SK-N-SH (cell line): ENCODE measurements at regions not wholly inside any gene's neighbourhood (a gene's known extent, or its start where the extent isn't known, plus 50 kb on each side); places are given as distances from the start of the nearest gene placed in this dataset.
"Not testable (repeated sequence)": the region's sequence is repeated elsewhere in the genome, so short reads cannot be mapped to it uniquely, and the experiment has no call there.

ENCODE experiments used
- CTCF ChIA-PET: fragments of 300-600, 350-600 bp; formaldehyde crosslinking; extraction: SDS; loops from one replicate; lab custom pipeline; 2021; lab: Yijun Ruan, JAX
- POLR2A ChIA-PET: fragments of 350-600 bp; sonication (Branson Sonifier 250); formaldehyde crosslinking; extraction: SDS; loops from one replicate; lab custom pipeline; 2020; ENCODE audit warnings: antibody characterized with exemption, inconsistent platforms; lab: Yijun Ruan, JAX
- DNase-seq: peaks from one replicate; pipeline ENCODE4 v3.0.0; 2012
- H2AFZ ChIP-seq: fragments of 200-600 bp; sonication (generic); 2 replicates; pipeline ENCODE4 v1.8.1; 2016; ENCODE audit warnings: antibody characterized with exemption, mild to moderate bottlenecking, low read depth
- H3F3A ChIP-seq: fragments of 200-600 bp; sonication (generic); replicated peaks from 2 replicates; pipeline ENCODE3; 2016; ENCODE audit warnings: antibody characterized with exemption, mild to moderate bottlenecking; ENCODE audit not compliant: insufficient read depth
- H3K27ac ChIP-seq, 2 experiments: fragments of 200-500 bp in 1 of 2; fragments of 200-600 bp in 1 of 2; sonication (Bioruptor generic) in 1 of 2; sonication (generic), shearing (Covaris generic) in 1 of 2; 2 replicates each; pipeline versions ENCODE4 v1.5.1 to v1.6.1; 2014 to 2016; ENCODE audit warnings: low read depth in 2 of 2, inconsistent platforms in 1 of 2, low read length in 1 of 2, mild to moderate bottlenecking in 1 of 2, mixed read lengths in 1 of 2
- H3K27me3 ChIP-seq: fragments of 200-600 bp; sonication (generic), shearing (Covaris generic); 2 replicates; pipeline ENCODE4 v1.6.1; 2016; ENCODE audit warnings: mixed run types; ENCODE audit not compliant: insufficient read depth
- H3K36me3 ChIP-seq, 2 experiments: fragments of 200-500 bp in 1 of 2; fragments of 200-600 bp in 1 of 2; sonication (Bioruptor generic) in 1 of 2; sonication (generic) in 1 of 2; replicated peaks in 1 of 2; 2 replicates each; pipeline versions ENCODE3 to v1.5.1; 2014 to 2016; ENCODE audit warnings: low read length in 1 of 2, mild to moderate bottlenecking in 1 of 2; ENCODE audit not compliant: insufficient read depth in 2 of 2, control insufficient read depth in 1 of 2
- H3K4me1 ChIP-seq, 2 experiments: fragments of 200-500 bp in 1 of 2; fragments of 200-600 bp in 1 of 2; sonication (Bioruptor generic) in 1 of 2; sonication (generic), shearing (Covaris generic) in 1 of 2; 2 replicates each; pipeline versions ENCODE4 v1.5.1 to v1.6.1; 2014 to 2016; ENCODE audit warnings: low read depth in 1 of 2, low read length in 1 of 2, mixed run types in 1 of 2; ENCODE audit not compliant: insufficient read depth in 2 of 2, control insufficient read depth in 1 of 2
- H3K4me2 ChIP-seq: fragments of 200-600 bp; sonication (generic), shearing (Covaris generic); 2 replicates; pipeline ENCODE4 v1.6.1; 2017; ENCODE audit warnings: mixed run types
- H3K4me3 ChIP-seq, 2 experiments: fragments of 200-500 bp in 1 of 2; fragments of 200-600 bp in 1 of 2; sonication (Bioruptor generic) in 1 of 2; sonication (generic), shearing (Covaris generic) in 1 of 2; 2 replicates each; pipeline versions ENCODE4 v1.5.1 to v1.8.1; 2014 to 2016; ENCODE audit warnings: low read depth in 2 of 2, inconsistent platforms in 1 of 2, low read length in 1 of 2, mild to moderate bottlenecking in 1 of 2, mixed read lengths in 1 of 2, moderate library complexity in 1 of 2
- H3K79me2 ChIP-seq: fragments of 200-600 bp; sonication (generic); 2 replicates; pipeline ENCODE4 v1.8.1; 2017; ENCODE audit warnings: mild to moderate bottlenecking; ENCODE audit not compliant: insufficient read depth
- H3K9ac ChIP-seq: fragments of 200-600 bp; sonication (generic); 2 replicates; pipeline ENCODE4 v1.6.1; 2017; ENCODE audit warnings: mixed run types
- H3K9me2 ChIP-seq: fragments of 200-600 bp; sonication (generic); 2 replicates; pipeline ENCODE4 v1.6.1; 2017; ENCODE audit warnings: mixed run types
- H3K9me3 ChIP-seq: fragments of 200-600 bp; sonication (generic); 2 replicates; pipeline ENCODE4 v1.6.1; 2017; ENCODE audit warnings: mixed run types, mild to moderate bottlenecking, moderate library complexity
- H4K20me1 ChIP-seq: fragments of 200-600 bp; sonication (generic); 2 replicates; pipeline ENCODE4 v1.6.1; 2017; ENCODE audit warnings: mild to moderate bottlenecking, mixed run types; ENCODE audit not compliant: insufficient read depth
- EZH2phosphoT487 ChIP-seq: fragments of 200-600 bp; sonication (generic); IDR thresholded peaks from 2 replicates; pipeline ENCODE4 v1.6.1; 2017; ENCODE audit warnings: low read depth, mixed run types, mild to moderate bottlenecking, antibody characterized with exemption, moderate library complexity, borderline replicate concordance
- FOSL2 ChIP-seq: IDR thresholded peaks from 2 replicates; pipeline ENCODE4 v1.4.0; 2012; ENCODE audit warnings: low read depth, mild to moderate bottlenecking, moderate library complexity, borderline replicate concordance
- GABPA ChIP-seq: IDR thresholded peaks from 2 replicates; pipeline ENCODE4 v1.4.0; 2012; ENCODE audit warnings: low read depth, mild to moderate bottlenecking
- GATA2 ChIP-seq: sonication (generic); formaldehyde crosslinking; IDR thresholded peaks from 2 replicates; pipeline ENCODE4 v1.5.0; 2020; ENCODE audit warnings: mild to moderate bottlenecking, missing genetic modification reagents
- MEF2A ChIP-seq: IDR thresholded peaks from 2 replicates; pipeline ENCODE4 v1.4.0; 2012; ENCODE audit warnings: low read depth, borderline replicate concordance
- MXI1 ChIP-seq: IDR thresholded peaks from 2 replicates; pipeline ENCODE4 v1.6.1; 2012; ENCODE audit warnings: mild to moderate bottlenecking, low read depth, low read length, improper control_type of control experiment
- PBX3 ChIP-seq: IDR thresholded peaks from 2 replicates; pipeline ENCODE4; 2012
- POLR2AphosphoS5 ChIP-seq: IDR thresholded peaks from 2 replicates; pipeline ENCODE4 v1.6.1; 2012; ENCODE audit warnings: low read depth, low read length
- RAD21 ChIP-seq: IDR thresholded peaks from 2 replicates; pipeline ENCODE4 v1.6.1; 2012; ENCODE audit warnings: mild to moderate bottlenecking, low read length
- RCOR1 ChIP-seq: fragments of 150-350 bp; IDR thresholded peaks from 2 replicates; pipeline ENCODE4 v1.6.1; 2017; ENCODE audit warnings: antibody characterized with exemption, low read length
- SMC3 ChIP-seq: IDR thresholded peaks from 2 replicates; pipeline ENCODE4 v1.6.1; 2012; ENCODE audit warnings: low read depth, low read length, improper control_type of control experiment
- TAF1 ChIP-seq: IDR thresholded peaks from 2 replicates; pipeline ENCODE4 v1.6.1; 2012; ENCODE audit warnings: low read depth, mild to moderate bottlenecking, low read length, moderate library complexity, borderline replicate concordance
- TCF12 ChIP-seq: IDR thresholded peaks from 2 replicates; pipeline ENCODE4 v1.4.0; 2012
- USF1 ChIP-seq: IDR thresholded peaks from 2 replicates; pipeline ENCODE4 v1.4.0; 2012; ENCODE audit warnings: low read depth, borderline replicate concordance
- YY1 ChIP-seq: IDR thresholded peaks from 2 replicates; pipeline ENCODE4 v1.4.0; 2012; ENCODE audit warnings: low read depth, mild to moderate bottlenecking
- WGBS: methylation state at CpG from one replicate; pipeline ENCODE4 v1.1.6; 2017; ENCODE audit warnings: low lambda C conversion rate; 5-methylcytosine and 5-hydroxymethylcytosine counted together
- TF ChIP-seq, protein P1 (sequence below): fragments of 200-600 bp; sonication (generic); IDR thresholded peaks from 2 replicates; pipeline ENCODE4 v1.6.1; 2017; ENCODE audit warnings: antibody characterized with exemption, mild to moderate bottlenecking, moderate library complexity
- TF ChIP-seq, protein P2 (sequence below): fragments of 150-350 bp; IDR thresholded peaks from 2 replicates; pipeline ENCODE4 v1.6.1; 2017; ENCODE audit warnings: antibody characterized with exemption, low read length, low read depth, borderline replicate concordance

- POLR2A ChIA-PET = no interaction called here
- DNase-seq = no peak
Measured at GRCh38 chr14:85016496-85016895, 513.4 kb upstream of the FLRT2 start.

GRCh38 chr14:85023866-85024265, 506.1 kb upstream of the FLRT2 start:
- H3K27me3 ChIP-seq, H3K9me2 ChIP-seq, H2AFZ ChIP-seq, H3F3A ChIP-seq, H3K4me3 ChIP-seq, CTCF ChIA-PET, H4K20me1 ChIP-seq, H3K27ac ChIP-seq, H3K4me1 ChIP-seq, H3K79me2 ChIP-seq, H3K9me3 ChIP-seq, H3K36me3 ChIP-seq, DNase-seq, H3K9ac ChIP-seq, POLR2A ChIA-PET, H3K4me2 ChIP-seq: not testable (repeated sequence)
- WGBS = 4% methylated on average over 7 of the region's 7 CpGs

More at GRCh38 chr14:85016496-85016895, 513.4 kb upstream of the FLRT2 start:
- Histone ChIP-seq H3K4me1 (no peaks in the 10 kb centered on the region), H3K9ac (no peak overlapping the region), H3K9me2 (0 out of 2 replicates have a peak, but pooled peaks cover 3% of the 10 kb centered on the region), H3K27ac (no peak overlapping the region), H4K20me1 (no peaks in the 10 kb centered on the region), H3K9me3 (no peaks in the 10 kb centered on the region; the same call in 1 of the 2 replicates)
- 0% methylated on average over 1 of the region's 1 CpG for WGBS
- TF ChIP-seq, protein P1, sequence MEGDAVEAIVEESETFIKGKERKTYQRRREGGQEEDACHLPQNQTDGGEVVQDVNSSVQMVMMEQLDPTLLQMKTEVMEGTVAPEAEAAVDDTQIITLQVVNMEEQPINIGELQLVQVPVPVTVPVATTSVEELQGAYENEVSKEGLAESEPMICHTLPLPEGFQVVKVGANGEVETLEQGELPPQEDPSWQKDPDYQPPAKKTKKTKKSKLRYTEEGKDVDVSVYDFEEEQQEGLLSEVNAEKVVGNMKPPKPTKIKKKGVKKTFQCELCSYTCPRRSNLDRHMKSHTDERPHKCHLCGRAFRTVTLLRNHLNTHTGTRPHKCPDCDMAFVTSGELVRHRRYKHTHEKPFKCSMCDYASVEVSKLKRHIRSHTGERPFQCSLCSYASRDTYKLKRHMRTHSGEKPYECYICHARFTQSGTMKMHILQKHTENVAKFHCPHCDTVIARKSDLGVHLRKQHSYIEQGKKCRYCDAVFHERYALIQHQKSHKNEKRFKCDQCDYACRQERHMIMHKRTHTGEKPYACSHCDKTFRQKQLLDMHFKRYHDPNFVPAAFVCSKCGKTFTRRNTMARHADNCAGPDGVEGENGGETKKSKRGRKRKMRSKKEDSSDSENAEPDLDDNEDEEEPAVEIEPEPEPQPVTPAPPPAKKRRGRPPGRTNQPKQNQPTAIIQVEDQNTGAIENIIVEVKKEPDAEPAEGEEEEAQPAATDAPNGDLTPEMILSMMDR = no peak
- no peak for TF ChIP-seq RCOR1
- TF ChIP-seq POLR2AphosphoS5 = no peak
- no peak for TF ChIP-seq GATA2 (CRISPR knock-in tag)
- no peak for TF ChIP-seq USF1
- TF ChIP-seq YY1 = no peak
- no peak for TF ChIP-seq EZH2phosphoT487
- TF ChIP-seq PBX3 = no peak
- TF ChIP-seq MEF2A = no peak
- TF ChIP-seq MXI1 = no peak
- TF ChIP-seq, protein P2, sequence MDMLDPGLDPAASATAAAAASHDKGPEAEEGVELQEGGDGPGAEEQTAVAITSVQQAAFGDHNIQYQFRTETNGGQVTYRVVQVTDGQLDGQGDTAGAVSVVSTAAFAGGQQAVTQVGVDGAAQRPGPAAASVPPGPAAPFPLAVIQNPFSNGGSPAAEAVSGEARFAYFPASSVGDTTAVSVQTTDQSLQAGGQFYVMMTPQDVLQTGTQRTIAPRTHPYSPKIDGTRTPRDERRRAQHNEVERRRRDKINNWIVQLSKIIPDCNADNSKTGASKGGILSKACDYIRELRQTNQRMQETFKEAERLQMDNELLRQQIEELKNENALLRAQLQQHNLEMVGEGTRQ = no peak
- no peak for TF ChIP-seq FOSL2
- TF ChIP-seq TAF1 = no peak
- no peak for TF ChIP-seq RAD21
- no peak for TF ChIP-seq GABPA
- TF ChIP-seq SMC3 = no peak
- no peak for TF ChIP-seq TCF12
- TF ChIP-seq, all 33 proteins: peak for 0
- Histone ChIP-seq H3K27me3 (no peaks in the 10 kb centered on the region), H3K4me3 (no peak overlapping the region), H3K79me2 (no peaks in the 10 kb centered on the region), H3K36me3 (no peaks in the 10 kb centered on the region), H3F3A (no peaks in the 10 kb centered on the region), H3K4me2 (no peak overlapping the region), H2AFZ (no peak overlapping the region)
- CTCF ChIA-PET = no interaction called here
